ENCODE measurements at regions not wholly inside any gene's neighbourhood (a gene's known extent, or its start where the extent isn't known, plus 50 kb on each side); places are given as distances from the start of the nearest gene placed in this dataset.

- no peak overlapping the region for H2AFZ ChIP-seq (ENCODE audit: low read length)
- TF ChIP-seq ATF2 (IDR thresholded peaks at IDR 0.05; ENCODE audit: low read length) (no peak), SP2 (IDR thresholded peaks at IDR 0.05; ENCODE audit: low read length) (no peak)
- H3K56ac ChIP-seq (replicated peaks; ENCODE audit: insufficient read length, low read depth, low read length): no peak overlapping the region
- H3K36me3 ChIP-seq (ENCODE audit: control insufficient read depth in 2 of 4, insufficient read depth in 4 of 4, low read length in 3 of 4): no peaks in the 10 kb centered on the region
- H4K20me1 ChIP-seq (replicated peaks in 1 of 2; ENCODE audit: control insufficient read depth in 1 of 2, insufficient read depth in 2 of 2, low read length in 2 of 2): no peaks in the 10 kb centered on the region
- no peaks in the 10 kb centered on the region for H3K79me1 ChIP-seq (ENCODE audit: low read depth, low read length)
- peaks cover 0 to 6% of the 10 kb centered on the region in 2 experiments; a peak in 2 of 4 replicates for H3K9me3 ChIP-seq (ENCODE audit: insufficient read depth in 2 of 2, low read depth in 1 of 2, low read length in 1 of 2)
- H4K91ac ChIP-seq (replicated peaks; ENCODE audit: insufficient read length, low read length): no peak overlapping the region
- no peak overlapping the region for H3K4me3 ChIP-seq (ENCODE audit: extremely low read depth in 1 of 4, insufficient read depth in 2 of 4, low read depth in 3 of 4, low read length in 4 of 4)
- no peak overlapping the region for H2BK120ac ChIP-seq (replicated peaks; ENCODE audit: low read depth, low read length)
- H3K79me2 ChIP-seq (ENCODE audit: control insufficient read depth in 1 of 2, insufficient read depth in 2 of 2, low read length in 2 of 2): no peaks in the 10 kb centered on the region
- H2BK5ac ChIP-seq (ENCODE audit: low read depth, low read length): no peak overlapping the region
- no peak overlapping the region for H2BK20ac ChIP-seq (ENCODE audit: low read length)
- WGBS, 2 experiments (ENCODE audit: extremely low coverage in 1 of 2, insufficient coverage in 1 of 2, insufficient read length in 1 of 2, insufficient replicate concordance in 2 of 2, low coverage in 1 of 2, low lambda C conversion rate in 2 of 2, missing lambda C conversion rate in 1 of 2): 95% methylated on average over 4 of the region's 4 CpGs; no CpG with 5 or more reads in 1 of the 2 experiments
- H4K5ac ChIP-seq (ENCODE audit: insufficient read length, low read depth, low read length): no peak overlapping the region
- no peak overlapping the region for H3K4ac ChIP-seq (replicated peaks; ENCODE audit: insufficient read length, low read depth, low read length)
- FAIRE-seq (no peak), DNase-seq (ENCODE audit: low read depth in 1 of 2, low spot score in 2 of 2) (no peak)
- H3K27ac ChIP-seq (ENCODE audit: low read depth, low read length): no peak overlapping the region
- no peak overlapping the region for H2BK15ac ChIP-seq (ENCODE audit: low read length)
- peaks cover 4% of the 10 kb centered on the region; the same call in 1 of the 2 replicates for H3K23me2 ChIP-seq (ENCODE audit: low read depth, low read length)
- ChIA-PET CTCF (ENCODE audit: partially characterized antibody) (interaction anchor here (1.8 to 9.8 kb wide), 2 partner anchors 136 to 144 kb away, joined by 10 to 88 read pairs; no protein-coding TSS in a partner anchor), POLR2A (ENCODE audit: partially characterized antibody) (no interaction called here)
- no peaks in the 10 kb centered on the region for H3K4me1 ChIP-seq (replicated peaks in 1 of 4; ENCODE audit: control insufficient read depth in 3 of 4, insufficient read depth in 4 of 4, low read length in 3 of 4)
- H3K27me3 ChIP-seq (replicated peaks in 1 of 4; ENCODE audit: control insufficient read depth in 3 of 4, extremely low read depth in 1 of 4, insufficient read depth in 3 of 4, low read length in 3 of 4): no peaks in the 10 kb centered on the region
- no peak overlapping the region for H2BK12ac ChIP-seq (ENCODE audit: low read depth, low read length)
- no peak overlapping the region for H3K14ac ChIP-seq (ENCODE audit: insufficient read length)
- H3K23ac ChIP-seq (ENCODE audit: insufficient read length): no peak overlapping the region
- no peak overlapping the region for H3K9ac ChIP-seq (replicated peaks in 1 of 4; ENCODE audit: extremely low read depth in 1 of 4, low read depth in 3 of 4, low read length in 3 of 4)
- H3K18ac ChIP-seq (ENCODE audit: extremely low read depth, low read length): no peak overlapping the region
- H4K8ac ChIP-seq (ENCODE audit: extremely low read depth, insufficient read depth, low read length): no peak overlapping the region
- H3K4me2 ChIP-seq (ENCODE audit: insufficient read depth in 1 of 2, low read depth in 2 of 2, low read length in 2 of 2): no peak overlapping the region
- no peak overlapping the region for H2AK5ac ChIP-seq (ENCODE audit: low read depth, low read length)
Observed at GRCh38 chr10:28386503-28386868, 83.6 kb upstream of the MPP7 start.

Data from H1 (cell line).